Activated B cell treated with CpG ODN at 0.5 μM for 24 hours (primary cell): ENCODE measurements at regions not wholly inside any gene's neighbourhood (a gene's known extent, or its start where the extent isn't known, plus 50 kb on each side); places are given as distances from the start of the nearest gene placed in this dataset.

Source experiments
- ATAC-seq: fragments of 200-7000 bp; cut with Tn5 transposase; one replicate; pipeline ENCODE4 v1.10.0; 2021; ENCODE audit warnings: low read depth, mild to moderate bottlenecking, moderate library complexity
- CTCF ChIA-PET: fragments of 350-600 bp; sonication (Branson Sonifier 250); formaldehyde crosslinking; loops from one replicate; lab custom pipeline; 2021; ENCODE audit warnings: antibody characterized with exemption; lab: Charles Lee
- POLR2A ChIA-PET: fragments of 350-600 bp; sonication (Branson Sonifier 250); formaldehyde crosslinking; loops from one replicate; lab custom pipeline; 2021; ENCODE audit warnings: antibody characterized with exemption; lab: Charles Lee
- DNase-seq: peaks from one replicate; pipeline ENCODE4 v3.0.0; 2022
- H3K27ac Mint-ChIP-seq: one replicate; pipeline ENCODE4 v1.8.0; 2020; ENCODE audit warnings: mixed read lengths
- H3K27me3 Mint-ChIP-seq: one replicate; pipeline ENCODE4 v1.8.0; 2021; ENCODE audit warnings: mixed read lengths
- H3K36me3 Mint-ChIP-seq: one replicate; pipeline ENCODE4 v1.8.0; 2021; ENCODE audit warnings: low read depth, mixed read lengths
- H3K4me1 Mint-ChIP-seq: one replicate; pipeline ENCODE4 v1.8.0; 2021; ENCODE audit warnings: mixed read lengths
- H3K4me3 Mint-ChIP-seq: one replicate; pipeline ENCODE4 v1.8.0; 2020; ENCODE audit warnings: mild to moderate bottlenecking, mixed read lengths
- H3K9me3 Mint-ChIP-seq: one replicate; pipeline ENCODE4 v1.8.0; 2020; ENCODE audit warnings: mixed read lengths
- intact Hi-C: fragments of 100-400 bp; cut with micrococcal nuclease; formaldehyde crosslinking; loops from one replicate; pipeline ENCODE4 v1.15.1; 2024
- TF ChIP-seq, protein P1 (sequence below): fragments of 200-600 bp; IDR thresholded peaks from one replicate; pipeline ENCODE4 v1.8.0; 2022; ENCODE audit warnings: antibody characterized with exemption, mild to moderate bottlenecking

DNA sequence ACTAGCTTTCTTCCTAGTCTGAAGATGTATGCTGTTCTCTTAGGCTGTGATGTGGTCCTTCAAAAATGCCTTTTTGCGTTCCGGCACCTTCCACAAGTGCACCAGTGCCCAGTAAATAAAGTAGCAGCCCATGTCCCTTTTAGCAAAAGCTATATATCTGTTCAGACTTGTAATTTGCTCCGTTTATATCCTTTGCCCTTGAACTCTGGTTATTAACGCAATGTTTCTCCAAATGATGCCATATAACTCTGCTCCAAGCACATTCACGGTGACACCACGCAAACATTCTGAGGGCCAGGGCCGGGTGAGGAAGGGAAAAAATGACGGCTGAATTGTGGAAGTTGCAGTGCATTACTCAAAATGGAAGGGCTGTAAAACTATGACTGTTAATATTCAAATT lies 1001.1 kb upstream of the NR2F2 start:
- ChIA-PET CTCF (no interaction called here), POLR2A (no interaction called here)
- intact Hi-C loops = no loop called here
- no peak overlapping the region for H3K27ac Mint-ChIP-seq
- peaks cover 4% of the 10 kb centered on the region for H3K9me3 Mint-ChIP-seq
- no peak overlapping the region for H3K4me3 Mint-ChIP-seq
- H3K36me3 Mint-ChIP-seq = no peaks in the 10 kb centered on the region
- ATAC-seq = no peak
- H3K4me1 Mint-ChIP-seq = no peaks in the 10 kb centered on the region
- TF ChIP-seq, protein P1, sequence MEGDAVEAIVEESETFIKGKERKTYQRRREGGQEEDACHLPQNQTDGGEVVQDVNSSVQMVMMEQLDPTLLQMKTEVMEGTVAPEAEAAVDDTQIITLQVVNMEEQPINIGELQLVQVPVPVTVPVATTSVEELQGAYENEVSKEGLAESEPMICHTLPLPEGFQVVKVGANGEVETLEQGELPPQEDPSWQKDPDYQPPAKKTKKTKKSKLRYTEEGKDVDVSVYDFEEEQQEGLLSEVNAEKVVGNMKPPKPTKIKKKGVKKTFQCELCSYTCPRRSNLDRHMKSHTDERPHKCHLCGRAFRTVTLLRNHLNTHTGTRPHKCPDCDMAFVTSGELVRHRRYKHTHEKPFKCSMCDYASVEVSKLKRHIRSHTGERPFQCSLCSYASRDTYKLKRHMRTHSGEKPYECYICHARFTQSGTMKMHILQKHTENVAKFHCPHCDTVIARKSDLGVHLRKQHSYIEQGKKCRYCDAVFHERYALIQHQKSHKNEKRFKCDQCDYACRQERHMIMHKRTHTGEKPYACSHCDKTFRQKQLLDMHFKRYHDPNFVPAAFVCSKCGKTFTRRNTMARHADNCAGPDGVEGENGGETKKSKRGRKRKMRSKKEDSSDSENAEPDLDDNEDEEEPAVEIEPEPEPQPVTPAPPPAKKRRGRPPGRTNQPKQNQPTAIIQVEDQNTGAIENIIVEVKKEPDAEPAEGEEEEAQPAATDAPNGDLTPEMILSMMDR = no peak
- H3K27me3 Mint-ChIP-seq = no peaks in the 10 kb centered on the region
- no peak for DNase-seq

DNA sequence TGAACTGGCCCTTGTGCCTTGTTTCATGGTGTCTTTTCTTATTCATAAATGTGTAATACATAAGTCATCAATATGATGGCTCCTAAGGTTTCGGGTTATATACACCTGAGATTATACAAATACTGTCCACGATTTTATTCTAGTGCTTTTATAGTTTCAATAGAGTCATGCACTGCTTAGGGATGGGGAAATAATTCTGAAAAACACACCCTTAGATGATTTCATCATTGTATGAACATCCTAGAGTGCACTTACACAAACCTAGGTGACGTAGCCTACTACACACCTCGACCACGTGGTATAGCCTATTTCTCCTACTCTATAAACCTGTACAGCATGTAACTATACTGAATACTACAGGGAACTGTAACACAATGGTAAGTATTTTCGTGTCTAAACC lies 988.8 kb upstream of the NR2F2 start:
- H3K9me3 Mint-ChIP-seq = peaks cover 3% of the 10 kb centered on the region
- no peaks in the 10 kb centered on the region for H3K4me1 Mint-ChIP-seq
- intact Hi-C loops = no loop called here
- no peak for ATAC-seq
- no peak overlapping the region for H3K4me3 Mint-ChIP-seq
- H3K27ac Mint-ChIP-seq = no peak overlapping the region
- H3K36me3 Mint-ChIP-seq = no peaks in the 10 kb centered on the region
- TF ChIP-seq, protein P1 = no peak
- no peak for DNase-seq
- CTCF ChIA-PET = no interaction called here
- POLR2A ChIA-PET = no interaction called here
- no peaks in the 10 kb centered on the region for H3K27me3 Mint-ChIP-seq

DNA sequence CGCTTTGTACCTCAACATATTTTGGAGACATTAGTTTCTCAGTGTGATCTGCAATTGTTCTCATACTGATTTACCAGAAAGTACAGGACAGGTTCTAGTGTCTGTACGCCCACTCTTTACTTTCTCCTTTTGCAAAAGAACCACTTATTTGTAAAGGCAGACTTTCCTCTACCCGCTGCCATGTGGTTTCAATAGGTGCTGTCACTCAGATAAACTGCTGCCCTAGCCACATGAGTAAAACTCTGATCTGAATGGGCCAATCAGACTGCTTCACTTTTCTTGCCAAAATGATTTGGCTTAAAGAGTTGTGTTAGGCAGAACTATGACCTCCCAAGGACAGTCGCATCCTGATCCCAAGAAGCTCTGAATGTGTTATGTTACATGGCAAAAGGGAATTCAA lies 984.6 kb upstream of the NR2F2 start:
- TF ChIP-seq, protein P1 = no peak
- Mint-ChIP-seq H3K27me3 (no peaks in the 10 kb centered on the region), H3K36me3 (no peaks in the 10 kb centered on the region), H3K4me3 (no peak overlapping the region), H3K27ac (no peak overlapping the region), H3K4me1 (no peaks in the 10 kb centered on the region), H3K9me3 (peaks cover under 1% of the 10 kb centered on the region)
- CTCF ChIA-PET = no interaction called here
- intact Hi-C loops = no loop called here
- POLR2A ChIA-PET = no interaction called here
- DNase-seq (no peak), ATAC-seq (no peak)

DNA sequence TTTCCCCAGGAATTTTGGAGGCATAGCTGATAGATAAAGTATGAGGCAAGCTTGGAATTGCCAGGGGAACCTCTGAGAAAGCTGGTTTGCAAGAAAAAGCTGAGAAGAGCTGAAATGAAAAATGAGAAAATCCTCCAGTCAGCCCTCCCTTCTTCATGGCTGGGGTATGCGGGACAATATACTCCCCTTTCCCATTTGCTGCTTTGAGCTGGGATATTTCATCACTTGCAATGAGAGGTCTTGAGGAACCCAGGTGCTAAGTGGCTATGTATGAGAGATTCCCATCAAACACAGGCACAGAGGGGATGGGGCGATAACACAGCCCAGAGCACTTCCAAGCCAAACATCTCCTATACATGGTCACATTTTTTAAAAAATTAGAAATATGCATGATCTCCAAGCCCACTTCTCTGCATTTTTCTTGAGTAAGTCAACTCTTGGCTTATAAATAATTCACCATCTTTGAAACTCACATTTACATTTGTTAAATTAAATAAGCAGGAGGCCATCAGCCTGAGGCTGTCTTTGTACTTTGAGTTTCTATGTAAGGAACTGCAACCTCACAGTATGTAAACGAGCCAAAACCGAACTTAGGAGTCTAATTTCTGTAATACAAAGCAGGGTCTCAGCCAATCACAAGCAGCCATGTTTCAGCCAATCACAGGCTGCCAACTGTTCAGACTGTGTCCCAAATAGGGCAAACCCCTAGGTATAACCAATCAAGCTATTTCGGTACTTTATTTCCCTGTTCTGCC lies 983.6 kb upstream of the NR2F2 start:
- Mint-ChIP-seq H3K9me3 (no peaks in the 10 kb centered on the region), H3K36me3 (no peaks in the 10 kb centered on the region), H3K27me3 (no peaks in the 10 kb centered on the region), H3K4me1 (no peaks in the 10 kb centered on the region), H3K4me3 (no peak overlapping the region), H3K27ac (no peak overlapping the region)
- ATAC-seq (no peak), DNase-seq (no peak)
- TF ChIP-seq, protein P1 = no peak
- CTCF ChIA-PET = no interaction called here
- POLR2A ChIA-PET = no interaction called here
- intact Hi-C loops = no loop called here

DNA sequence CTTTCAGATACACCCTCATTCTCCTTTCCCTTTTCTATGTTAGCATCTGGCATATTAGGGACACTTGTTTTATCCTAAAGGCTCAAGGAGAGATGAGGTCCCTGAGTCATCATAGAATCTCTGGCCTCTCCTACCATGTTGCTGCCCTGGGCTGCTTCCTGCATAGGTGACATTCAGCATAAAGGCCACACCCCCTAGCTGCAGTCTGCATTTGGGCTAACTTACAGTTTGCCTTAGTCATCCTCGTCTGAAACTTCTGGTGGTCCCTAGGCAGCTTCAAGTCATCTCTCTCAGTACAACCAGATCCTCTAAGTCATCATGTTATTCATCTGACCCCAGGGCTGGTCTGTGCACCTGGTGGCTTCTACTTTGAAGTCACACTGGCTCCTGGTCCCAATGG lies 982.7 kb upstream of the NR2F2 start:
- no peak for ATAC-seq
- ChIA-PET CTCF (no interaction called here), POLR2A (no interaction called here)
- Mint-ChIP-seq H3K4me1 (no peaks in the 10 kb centered on the region), H3K4me3 (no peak overlapping the region), H3K27me3 (no peaks in the 10 kb centered on the region), H3K27ac (no peak overlapping the region), H3K36me3 (no peaks in the 10 kb centered on the region), H3K9me3 (no peaks in the 10 kb centered on the region)
- TF ChIP-seq, protein P1 = no peak
- intact Hi-C loops = no loop called here
- DNase-seq = no peak
